Nephron progenitor cell (in vitro differentiated cells): ENCODE measurements at regions not wholly inside any gene's neighbourhood (a gene's known extent, or its start where the extent isn't known, plus 50 kb on each side); places are given as distances from the start of the nearest gene placed in this dataset.

Experiments
- DNase-seq: peaks from one replicate; pipeline ENCODE4 v3.0.0; 2021
- H3K27ac Mint-ChIP-seq: 2 replicates; pipeline ENCODE4 v1.8.0; 2021; ENCODE audit warnings: mild to moderate bottlenecking, moderate library complexity, mixed read lengths
- H3K27me3 Mint-ChIP-seq: 2 replicates; pipeline ENCODE4 v1.8.0; 2021; ENCODE audit warnings: mild to moderate bottlenecking, low read depth, mixed read lengths; ENCODE audit not compliant: poor library complexity
- H3K36me3 Mint-ChIP-seq: 2 replicates; pipeline ENCODE4 v1.8.0; 2021; ENCODE audit warnings: low read depth, mixed read lengths
- H3K4me1 Mint-ChIP-seq: 2 replicates; pipeline ENCODE4 v1.8.0; 2021; ENCODE audit warnings: mixed read lengths
- H3K4me3 Mint-ChIP-seq: 2 replicates; pipeline ENCODE4 v1.8.0; 2021; ENCODE audit warnings: mild to moderate bottlenecking, moderate library complexity, mixed read lengths
- H3K9me3 Mint-ChIP-seq: 2 replicates; pipeline ENCODE4 v1.8.0; 2021; ENCODE audit warnings: mild to moderate bottlenecking, moderate library complexity, mixed read lengths
- TF ChIP-seq, protein P1 (sequence below): fragments of 200-600 bp; sonication (generic); IDR thresholded peaks from 2 replicates; pipeline ENCODE4 v1.5.0; 2021; ENCODE audit warnings: antibody characterized with exemption

DNA sequence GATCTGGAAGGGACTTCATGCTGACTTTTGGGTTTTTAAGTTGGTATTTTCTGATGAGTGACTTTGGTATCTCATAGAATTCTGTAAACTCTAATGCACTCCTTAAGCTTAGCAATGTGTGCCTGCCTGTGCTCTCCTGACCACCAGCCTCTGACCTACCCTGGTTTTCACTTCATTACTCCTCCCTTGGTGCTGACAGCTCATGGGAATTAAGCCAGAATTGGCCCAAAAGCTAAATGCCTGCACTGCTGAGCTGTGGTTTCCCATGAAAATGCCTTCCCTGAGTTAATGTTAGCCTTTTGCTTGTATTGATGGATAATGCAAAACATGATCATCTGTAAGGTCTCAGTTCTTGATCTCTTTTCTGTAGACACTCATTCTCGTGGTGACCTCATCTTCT, 308.0 kb downstream of the DOCK8 start:
- peaks cover 15% of the 10 kb centered on the region for H3K9me3 Mint-ChIP-seq
- TF ChIP-seq, protein P1, sequence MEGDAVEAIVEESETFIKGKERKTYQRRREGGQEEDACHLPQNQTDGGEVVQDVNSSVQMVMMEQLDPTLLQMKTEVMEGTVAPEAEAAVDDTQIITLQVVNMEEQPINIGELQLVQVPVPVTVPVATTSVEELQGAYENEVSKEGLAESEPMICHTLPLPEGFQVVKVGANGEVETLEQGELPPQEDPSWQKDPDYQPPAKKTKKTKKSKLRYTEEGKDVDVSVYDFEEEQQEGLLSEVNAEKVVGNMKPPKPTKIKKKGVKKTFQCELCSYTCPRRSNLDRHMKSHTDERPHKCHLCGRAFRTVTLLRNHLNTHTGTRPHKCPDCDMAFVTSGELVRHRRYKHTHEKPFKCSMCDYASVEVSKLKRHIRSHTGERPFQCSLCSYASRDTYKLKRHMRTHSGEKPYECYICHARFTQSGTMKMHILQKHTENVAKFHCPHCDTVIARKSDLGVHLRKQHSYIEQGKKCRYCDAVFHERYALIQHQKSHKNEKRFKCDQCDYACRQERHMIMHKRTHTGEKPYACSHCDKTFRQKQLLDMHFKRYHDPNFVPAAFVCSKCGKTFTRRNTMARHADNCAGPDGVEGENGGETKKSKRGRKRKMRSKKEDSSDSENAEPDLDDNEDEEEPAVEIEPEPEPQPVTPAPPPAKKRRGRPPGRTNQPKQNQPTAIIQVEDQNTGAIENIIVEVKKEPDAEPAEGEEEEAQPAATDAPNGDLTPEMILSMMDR, result no peak
- no peak for DNase-seq
- H3K36me3 Mint-ChIP-seq, result peaks cover 57% of the 10 kb centered on the region
- peak overlapping the region; percentile 30 for H3K27ac Mint-ChIP-seq
- H3K4me1 Mint-ChIP-seq, result peaks cover 55% of the 10 kb centered on the region
- H3K4me3 Mint-ChIP-seq, result no peak overlapping the region
- H3K27me3 Mint-ChIP-seq, result no peaks in the 10 kb centered on the region

DNA sequence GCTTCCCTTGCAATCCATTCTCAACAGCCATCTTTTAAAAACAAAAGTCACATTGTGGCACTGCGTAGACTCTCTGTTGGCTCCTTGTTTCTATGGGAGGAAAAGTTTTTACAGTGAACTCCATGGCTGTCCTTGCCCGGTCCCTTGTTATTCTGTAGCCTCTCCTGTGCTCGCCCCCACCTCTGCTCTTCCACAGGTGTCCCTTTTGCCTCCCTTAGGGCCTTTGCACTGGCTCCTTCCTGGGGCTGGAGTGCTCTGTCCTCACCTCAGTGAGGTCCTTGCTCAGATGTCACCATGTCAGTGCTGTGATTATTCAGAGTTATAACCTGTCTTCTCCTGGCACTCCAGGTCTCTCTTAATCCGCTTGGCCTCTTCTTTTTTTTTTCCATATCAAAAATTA, 308.8 kb downstream of the DOCK8 start:
- no peak for DNase-seq
- TF ChIP-seq, protein P1, result no peak
- peaks cover 47% of the 10 kb centered on the region for H3K4me1 Mint-ChIP-seq
- no peaks in the 10 kb centered on the region for H3K27me3 Mint-ChIP-seq
- peaks cover 62% of the 10 kb centered on the region for H3K36me3 Mint-ChIP-seq
- peaks cover 15% of the 10 kb centered on the region for H3K9me3 Mint-ChIP-seq
- no peak overlapping the region for H3K4me3 Mint-ChIP-seq
- H3K27ac Mint-ChIP-seq, result peak overlapping the region; percentile 30

DNA sequence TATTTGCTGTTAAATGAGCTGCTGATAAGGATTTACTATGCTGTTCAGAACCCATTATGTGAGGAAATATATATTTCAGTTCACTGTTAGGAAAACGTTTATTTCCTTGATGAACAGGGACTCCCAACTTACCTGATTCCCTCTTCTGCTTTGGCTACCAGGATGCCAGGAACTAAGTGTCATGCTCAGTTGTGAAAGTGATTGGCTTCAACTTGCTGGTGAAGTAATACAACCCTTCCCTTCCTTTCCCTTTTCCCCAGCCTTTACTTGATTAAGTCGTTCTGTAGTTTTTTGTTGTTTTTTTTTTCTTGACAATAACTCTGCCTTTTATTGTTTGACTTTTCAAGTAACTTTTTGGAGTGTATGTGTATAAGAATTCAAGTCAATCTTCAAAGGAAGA, 309.3 kb downstream of the DOCK8 start:
- TF ChIP-seq, protein P1, result no peak
- Mint-ChIP-seq H3K9me3 (peaks cover 15% of the 10 kb centered on the region), H3K4me3 (no peak overlapping the region), H3K4me1 (peaks cover 42% of the 10 kb centered on the region), H3K27ac (peak overlapping the region; percentile 19), H3K27me3 (no peaks in the 10 kb centered on the region), H3K36me3 (peaks cover 63% of the 10 kb centered on the region)
- DNase-seq, result no peak

DNA sequence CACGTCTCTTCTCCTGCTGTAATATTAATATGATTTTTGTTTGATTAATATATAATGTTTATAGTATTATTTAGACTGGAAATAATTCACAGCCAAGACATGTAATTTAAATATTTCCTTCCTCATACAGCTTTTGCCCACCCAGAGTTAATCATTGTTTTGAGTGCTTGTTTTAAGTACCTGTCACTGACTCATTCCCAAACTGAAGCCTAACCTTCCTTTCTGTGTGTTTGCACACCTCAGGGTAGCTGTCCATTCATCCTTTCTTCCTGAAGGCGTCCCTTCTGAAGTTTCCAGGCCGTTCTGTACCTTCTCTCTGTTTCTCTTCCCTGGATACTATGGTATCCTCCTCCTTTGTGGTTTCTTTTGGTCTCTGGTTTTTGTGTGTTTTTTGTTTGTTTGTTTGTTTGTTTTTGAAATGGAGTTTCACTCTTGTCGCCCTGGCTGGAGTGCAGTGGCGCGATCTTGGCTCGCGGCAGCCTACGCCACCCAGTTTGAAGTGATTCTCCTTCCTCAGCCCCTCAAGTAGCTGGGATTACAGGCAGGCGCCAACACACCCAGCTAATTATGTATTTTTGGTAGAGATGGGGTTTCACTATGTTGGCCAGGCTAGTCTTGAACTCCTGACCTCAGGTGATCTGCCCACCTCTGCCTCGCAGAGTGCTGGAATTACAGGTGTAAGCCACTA, 312.4 kb downstream of the DOCK8 start:
- peak overlapping the region; percentile 14 for H3K27ac Mint-ChIP-seq
- H3K27me3 Mint-ChIP-seq, result no peaks in the 10 kb centered on the region
- no peak overlapping the region for H3K4me3 Mint-ChIP-seq
- TF ChIP-seq, protein P1, result no peak
- no peak for DNase-seq
- no peaks in the 10 kb centered on the region for H3K9me3 Mint-ChIP-seq
- H3K36me3 Mint-ChIP-seq, result peaks cover 45% of the 10 kb centered on the region
- H3K4me1 Mint-ChIP-seq, result peaks cover 46% of the 10 kb centered on the region

DNA sequence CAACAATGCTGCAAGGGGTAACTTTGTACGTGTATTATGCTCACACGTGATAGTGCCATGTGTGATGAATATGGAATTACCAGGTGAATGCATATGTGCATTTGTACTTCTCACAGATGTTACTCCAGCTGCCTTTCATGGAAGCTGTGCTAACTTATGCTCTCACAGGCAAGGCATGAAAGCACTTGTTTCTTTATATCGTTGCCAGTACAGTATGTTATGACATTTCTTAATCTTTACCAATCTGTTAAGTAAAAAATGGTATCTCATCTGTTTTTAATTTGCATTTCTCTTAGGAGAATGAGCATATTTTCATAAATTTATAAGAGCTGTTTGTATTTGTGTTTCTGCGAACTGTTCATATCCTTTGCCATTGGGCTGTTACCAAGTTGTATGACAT, 311.8 kb upstream of the DMRT1 start:
- peaks cover 2% of the 10 kb centered on the region for H3K27me3 Mint-ChIP-seq
- no peak overlapping the region for H3K27ac Mint-ChIP-seq
- H3K36me3 Mint-ChIP-seq, result peaks cover 24% of the 10 kb centered on the region
- TF ChIP-seq, protein P1, result no peak
- no peak for DNase-seq
- H3K4me3 Mint-ChIP-seq, result no peak overlapping the region
- no peaks in the 10 kb centered on the region for H3K9me3 Mint-ChIP-seq
- H3K4me1 Mint-ChIP-seq, result peaks cover 51% of the 10 kb centered on the region

DNA sequence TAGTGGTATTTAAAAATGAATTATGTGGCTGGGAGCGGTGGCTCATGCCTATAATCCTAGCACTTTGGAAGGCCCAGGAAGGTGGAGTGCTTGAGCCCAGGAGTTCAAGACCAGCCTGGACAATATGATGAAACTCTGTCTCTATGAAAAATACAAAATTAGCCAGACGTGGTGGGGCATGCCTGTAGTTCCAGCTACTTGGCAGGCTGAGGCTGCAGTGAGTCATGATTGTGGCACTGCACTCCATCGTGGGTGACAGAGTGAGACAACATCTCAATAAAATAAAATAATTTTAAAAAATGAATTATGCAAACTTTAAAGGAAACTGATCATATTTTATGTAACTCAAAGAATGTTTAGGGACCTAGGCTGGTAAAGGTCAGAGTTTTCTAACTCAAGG, 310.8 kb upstream of the DMRT1 start:
- Mint-ChIP-seq H3K4me3 (no peak overlapping the region), H3K9me3 (no peaks in the 10 kb centered on the region), H3K4me1 (peaks cover 60% of the 10 kb centered on the region), H3K27me3 (peaks cover 2% of the 10 kb centered on the region), H3K27ac (no peak overlapping the region), H3K36me3 (peaks cover 24% of the 10 kb centered on the region)
- TF ChIP-seq, protein P1, result no peak
- no peak for DNase-seq
